ENCODE measurements at regions not wholly inside any gene's neighbourhood (a gene's known extent, or its start where the extent isn't known, plus 50 kb on each side); places are given as distances from the start of the nearest gene placed in this dataset.

- TF ChIP-seq CTCF (IDR thresholded peaks at IDR 0.05) (no peak), POLR2A (IDR thresholded peaks at IDR 0.05) (no peak)
Measured at GRCh38 chr16:80059836-80060235, 459.3 kb upstream of the MAF start.
